ENCODE measurements at regions not wholly inside any gene's neighbourhood (a gene's known extent, or its start where the extent isn't known, plus 50 kb on each side); places are given as distances from the start of the nearest gene placed in this dataset.
"Not testable (repeated sequence)": the region's sequence is repeated elsewhere in the genome, so short reads cannot be mapped to it uniquely, and the experiment has no call there.

GRCh38 chr9:81804306-81804705, 115.0 kb upstream of the TLE1 start:
- no peak for DNase-seq
- ChIA-PET CTCF (interaction anchor here (0.9 kb wide), 1 partner anchor 35 kb away, joined by 4 read pairs; no protein-coding TSS in a partner anchor), POLR2A (no interaction called here)
- Mint-ChIP-seq H3K27ac (no peak overlapping the region), H3K36me3 (ENCODE audit: low read depth) (no peaks in the 10 kb centered on the region), H3K4me1 (ENCODE audit: low read depth) (no peaks in the 10 kb centered on the region), H3K27me3 (no peaks in the 10 kb centered on the region), H3K4me3 (no peak overlapping the region), H3K9me3 (no peaks in the 10 kb centered on the region)
- intact Hi-C loops (cut with DNase I, micrococcal nuclease) = no loop called here
- no peak for ATAC-seq (ENCODE audit: poor library complexity)
- Histone ChIP-seq H3K4me1 (ENCODE audit: insufficient read depth, low read length) (no peaks in the 10 kb centered on the region), H3K9me3 (ENCODE audit: control insufficient read depth in 1 of 2, insufficient read depth in 1 of 2, low read length in 2 of 2) (peaks cover 0 to 9% of the 10 kb centered on the region in 2 experiments), H3K27ac (ENCODE audit: low read depth in 1 of 2, low read length in 2 of 2) (no peak overlapping the region), H3K36me3 (ENCODE audit: insufficient read depth, low read length) (no peaks in the 10 kb centered on the region), H3K4me3 (ENCODE audit: low read length) (no peak overlapping the region), H3K27me3 (ENCODE audit: control insufficient read depth in 1 of 2, insufficient read depth in 2 of 2, low read length in 2 of 2) (no peaks in the 10 kb centered on the region)
- no peak for TF ChIP-seq CTCF (IDR thresholded peaks at IDR 0.05)

GRCh38 chr9:81811688-81812087, 116.5 kb upstream of the SPATA31D4 start:
- H3K4me3 ChIP-seq (ENCODE audit: low read length); CTCF ChIA-PET; POLR2A ChIA-PET; ATAC-seq (ENCODE audit: poor library complexity); H3K36me3 Mint-ChIP-seq (ENCODE audit: low read depth); H3K36me3 ChIP-seq (ENCODE audit: insufficient read depth, low read length); H3K4me3 Mint-ChIP-seq; H3K27me3 ChIP-seq (ENCODE audit: control insufficient read depth in 1 of 2, insufficient read depth in 2 of 2, low read length in 2 of 2); H3K27ac Mint-ChIP-seq; DNase-seq; H3K27ac ChIP-seq (ENCODE audit: low read depth in 1 of 2, low read length in 2 of 2); H3K9me3 ChIP-seq (ENCODE audit: control insufficient read depth in 1 of 2, insufficient read depth in 1 of 2, low read length in 2 of 2); H3K9me3 Mint-ChIP-seq; intact Hi-C loops (cut with DNase I, micrococcal nuclease); H3K27me3 Mint-ChIP-seq; H3K4me1 ChIP-seq (ENCODE audit: insufficient read depth, low read length): not testable (repeated sequence)
- H3K4me1 Mint-ChIP-seq (ENCODE audit: low read depth) = peaks cover 16% of the 10 kb centered on the region

DNA sequence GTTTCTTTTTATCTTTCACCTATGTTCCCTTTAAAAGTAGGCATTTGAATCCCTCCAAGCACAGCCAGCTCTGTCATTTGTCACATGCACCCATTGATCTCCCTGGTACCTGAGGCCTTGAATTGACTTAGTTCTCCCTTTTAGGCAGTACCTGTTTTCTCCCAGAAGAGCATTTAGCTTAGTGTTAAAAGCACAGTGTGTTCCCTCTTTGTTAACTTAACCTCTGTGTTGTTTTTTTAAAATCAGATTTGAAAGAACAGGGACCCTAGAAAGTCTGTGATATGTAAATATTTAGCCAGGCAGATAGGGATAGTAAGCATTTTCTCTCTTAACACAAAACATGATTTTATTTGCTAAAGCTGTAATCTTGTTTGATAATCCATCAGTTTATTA, 113.8 kb upstream of the SPATA31D4 start:
- intact Hi-C loops (cut with DNase I, micrococcal nuclease) = no loop called here

More for the DNA sequence above, 113.8 kb upstream of the SPATA31D4 start:
- peaks cover 5% of the 10 kb centered on the region for H3K4me1 ChIP-seq (ENCODE audit: insufficient read depth, low read length)
- POLR2A ChIA-PET = no interaction called here
- H3K36me3 ChIP-seq (ENCODE audit: insufficient read depth, low read length) = no peaks in the 10 kb centered on the region
- no peaks in the 10 kb centered on the region for H3K27me3 ChIP-seq (ENCODE audit: control insufficient read depth in 1 of 2, insufficient read depth in 2 of 2, low read length in 2 of 2)
- Mint-ChIP-seq H3K27ac (peak overlapping the region; percentile 0), H3K27me3 (no peaks in the 10 kb centered on the region), H3K4me1 (ENCODE audit: low read depth) (peaks cover 16% of the 10 kb centered on the region), H3K4me3 (no peak overlapping the region), H3K9me3 (no peaks in the 10 kb centered on the region), H3K36me3 (ENCODE audit: low read depth) (no peaks in the 10 kb centered on the region)
- H3K9me3 ChIP-seq (ENCODE audit: control insufficient read depth in 1 of 2, insufficient read depth in 1 of 2, low read length in 2 of 2) = no peaks in the 10 kb centered on the region
- no peak for ATAC-seq (ENCODE audit: poor library complexity)
- no peak for TF ChIP-seq CTCF (IDR thresholded peaks at IDR 0.05)
- H3K4me3 ChIP-seq (ENCODE audit: low read length) = no peak overlapping the region
- CTCF ChIA-PET = no interaction called here
- no peak for DNase-seq
- H3K27ac ChIP-seq (ENCODE audit: low read depth in 1 of 2, low read length in 2 of 2) = no peak overlapping the region

Data from CD4-positive, alpha-beta T cell (primary cell).